Gastrocnemius medialis (tissue), 4 donors: ENCODE measurements at regions not wholly inside any gene's neighbourhood (a gene's known extent, or its start where the extent isn't known, plus 50 kb on each side); places are given as distances from the start of the nearest gene placed in this dataset.

ENCODE experiments used
- ATAC-seq, 2 donors: fragments of 150-250 bp; one replicate each; pipeline ENCODE4 v1.9.1; 2016
- DNase-seq, 2 donors: peaks; one replicate each; pipeline ENCODE4 v3.0.0-alpha.2; 2019
- H3K27ac ChIP-seq, 4 donors: fragments of 200-600 bp; sonication (generic); 1 replicate in 1 of 4; 2 replicates in 3 of 4; pipeline ENCODE4 v1.5.1; 2016 to 2018; ENCODE audit warnings: mild to moderate bottlenecking in 2 of 4, moderate library complexity in 1 of 4
- H3K27me3 ChIP-seq, 3 donors: fragments of 200-600 bp; sonication (generic) in 2 of 3; 1 replicate in 1 of 3; 2 replicates in 2 of 3; pipeline versions ENCODE4 v1.5.1 to v1.6.0; 2016 to 2019; ENCODE audit warnings: mild to moderate bottlenecking in 1 of 3, moderate library complexity in 1 of 3
- H3K36me3 ChIP-seq, 2 donors: fragments of 200-600 bp; sonication (generic) in 1 of 2; one replicate each; pipeline ENCODE4 v1.5.1; 2017 to 2018
- H3K4me1 ChIP-seq, 2 donors: fragments of 200-600 bp; sonication (generic) in 1 of 2; one replicate each; pipeline ENCODE4 v1.5.1; 2016 to 2017; ENCODE audit warnings: mild to moderate bottlenecking in 2 of 2
- H3K4me3 ChIP-seq, 4 donors: fragments of 200-600 bp; sonication (generic) in 3 of 4; 1 replicate in 1 of 4; 2 replicates in 3 of 4; pipeline ENCODE4 v1.5.1; 2016 to 2019; ENCODE audit warnings: mild to moderate bottlenecking in 2 of 4
- H3K9me3 ChIP-seq, 3 donors: fragments of 200-600 bp; sonication (generic) in 2 of 3; 1 replicate in 1 of 3; 2 replicates in 2 of 3; pipeline ENCODE4 v1.5.1; 2016 to 2019
- POLR2A ChIP-seq, 2 donors: fragments of 450-650 bp; IDR thresholded peaks; one replicate each; pipeline ENCODE4 v1.6.1; 2017; ENCODE audit warnings: antibody characterized with exemption in 2 of 2, mild to moderate bottlenecking in 2 of 2, moderate library complexity in 2 of 2
- in situ Hi-C, 4 donors: fragments of 200-750 bp; cut with MboI; loops; one replicate each; pipeline versions ENCODE4 v1.15.0 to v1.8.0; 2017; ENCODE audit warnings: low sequenced_read_pairs in 4 of 4
- intact Hi-C: fragments of 100-400 bp; cut with DNase I; formaldehyde crosslinking; loops from one replicate; pipeline ENCODE4 v1.15.1; 2023; ENCODE audit warnings: low total_unique reads

DNA sequence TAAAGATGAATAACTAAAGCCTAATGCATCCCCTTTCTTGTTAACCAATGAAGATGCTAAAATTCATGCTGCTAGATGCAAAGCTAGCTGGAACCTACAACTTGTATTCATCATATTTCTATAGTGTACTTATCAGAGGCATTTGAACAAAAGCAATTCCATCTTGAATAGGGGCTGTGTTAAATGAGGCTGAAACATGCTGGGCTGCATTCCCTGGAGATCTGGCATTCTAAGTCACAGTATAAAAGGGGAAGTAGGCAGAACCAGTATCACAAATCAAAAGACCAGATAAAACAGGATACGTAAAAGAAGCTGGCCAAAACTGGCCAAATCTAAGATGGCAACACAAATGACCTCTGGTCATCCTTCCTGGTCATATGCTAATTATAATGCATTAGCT is 932.8 kb downstream of the CDY2B start:
- in situ Hi-C loops = no loop called here
- Histone ChIP-seq H3K4me3 (no peak overlapping the region), H3K9me3 (no peaks in the 10 kb centered on the region), H3K27ac (no peak overlapping the region), H3K27me3 (no peaks in the 10 kb centered on the region), H3K4me1 (no peaks in the 10 kb centered on the region), H3K36me3 (no peaks in the 10 kb centered on the region)
- TF ChIP-seq POLR2A (IDR thresholded peaks at IDR 0.05) = no peak
- ATAC-seq (no peak), DNase-seq (no peak)
- intact Hi-C loops = no loop called here
